ENCODE measurements at regions not wholly inside any gene's neighbourhood (a gene's known extent, or its start where the extent isn't known, plus 50 kb on each side); places are given as distances from the start of the nearest gene placed in this dataset.

DNA sequence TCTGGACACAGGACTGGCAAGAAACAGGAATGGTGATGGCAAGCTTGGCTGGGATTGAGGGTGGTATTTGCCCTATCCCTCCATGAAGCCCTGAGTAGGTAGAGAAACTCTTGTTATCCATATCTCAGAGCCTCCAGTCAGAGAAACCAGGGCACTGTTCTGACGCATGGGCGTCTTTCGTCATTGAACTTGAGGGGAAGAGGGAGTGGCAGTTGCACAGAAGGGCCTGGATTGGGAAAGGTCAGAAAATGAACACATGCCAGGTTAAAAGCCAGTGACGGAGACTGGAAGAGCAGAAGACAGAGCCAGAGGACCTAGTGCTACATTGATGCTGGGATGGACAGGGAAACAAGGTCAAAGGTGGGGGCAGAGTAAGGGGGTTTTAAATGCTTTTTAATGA is 516.7 kb downstream of the PLPP3 start:
- H3K36me3 ChIP-seq (replicated peaks in 1 of 2; ENCODE audit: control insufficient read depth in 1 of 2, insufficient read depth in 2 of 2, low read length in 2 of 2): no peaks in the 10 kb centered on the region
- intact Hi-C loops (cut with micrococcal nuclease; ENCODE audit: unreplicated experiment): no loop called here
- ATAC-seq (no peak), DNase-seq (ENCODE audit: low spot score) (no peak), FAIRE-seq (no peak)
- H3K4me1 ChIP-seq (ENCODE audit: insufficient read depth, low read length): no peaks in the 10 kb centered on the region
- H3K4me3 ChIP-seq (replicated peaks in 1 of 3; ENCODE audit: insufficient read depth in 1 of 3, low read depth in 2 of 3, low read length in 3 of 3): no peak overlapping the region
- in situ Hi-C loops (cut with HindIII; ENCODE audit: extremely low pct_ligation_motif_present, low pct_unique_long_range_greater_than_20kb): no loop called here
- H3K4me2 ChIP-seq (ENCODE audit: low read depth, low read length): no peak overlapping the region
- no peak overlapping the region for H3K9ac ChIP-seq (ENCODE audit: insufficient read depth, low read depth, low read length)
- no peaks in the 10 kb centered on the region for H4K20me1 ChIP-seq (ENCODE audit: insufficient read depth, low read length)
- H2AFZ ChIP-seq (ENCODE audit: low read length): no peak overlapping the region
- H3K79me2 ChIP-seq (ENCODE audit: insufficient read depth, low read length): no peaks in the 10 kb centered on the region
- POLR2A ChIA-PET: no interaction called here
- H3K27me3 ChIP-seq (ENCODE audit: control insufficient read depth in 1 of 2, insufficient read depth in 2 of 2, low read length in 2 of 2): no peaks in the 10 kb centered on the region
- no peak overlapping the region for H3K27ac ChIP-seq (ENCODE audit: extremely low read length, insufficient read depth, low read length)
- no TSS peak for BruUV-seq (replicated peaks)
- no peaks in the 10 kb centered on the region for H3K9me3 ChIP-seq (ENCODE audit: low read length)
- CTCF ChIA-PET (ENCODE audit: low intra/inter-chr PET ratio, low total read pairs): no interaction called here
- WGBS (ENCODE audit: low lambda C conversion rate): 37% methylated on average over 4 of the region's 4 CpGs
- no peak for TF ChIP-seq ZNF556 (CRISPR knock-in tag; IDR thresholded peaks at IDR 0.05; ENCODE audit: borderline replicate concordance)
- no peak for TF ChIP-seq SRY (CRISPR knock-in tag; IDR thresholded peaks at IDR 0.05)
- no peak for TF ChIP-seq ZFP36L2 (CRISPR knock-in tag; IDR thresholded peaks at IDR 0.05)
- no peak for TF ChIP-seq RAD51 (IDR thresholded peaks at IDR 0.05; ENCODE audit: borderline replicate concordance)
- TF ChIP-seq NR2F2 (IDR thresholded peaks at IDR 0.05; ENCODE audit: borderline replicate concordance, low read depth): no peak
- TF ChIP-seq ZNF101 (CRISPR knock-in tag; IDR thresholded peaks at IDR 0.05; ENCODE audit: borderline replicate concordance, low read depth): no peak
- TF ChIP-seq CERS6 (CRISPR knock-in tag; IDR thresholded peaks at IDR 0.05): no peak
- TF ChIP-seq PCBP1 (IDR thresholded peaks at IDR 0.05; ENCODE audit: borderline replicate concordance, low read depth, low read length): no peak
- TF ChIP-seq HMGXB3 (CRISPR knock-in tag; IDR thresholded peaks at IDR 0.05; ENCODE audit: borderline replicate concordance): no peak
- TF ChIP-seq ZBTB21 (CRISPR knock-in tag; IDR thresholded peaks at IDR 0.05): no peak
- TF ChIP-seq, protein P1, sequence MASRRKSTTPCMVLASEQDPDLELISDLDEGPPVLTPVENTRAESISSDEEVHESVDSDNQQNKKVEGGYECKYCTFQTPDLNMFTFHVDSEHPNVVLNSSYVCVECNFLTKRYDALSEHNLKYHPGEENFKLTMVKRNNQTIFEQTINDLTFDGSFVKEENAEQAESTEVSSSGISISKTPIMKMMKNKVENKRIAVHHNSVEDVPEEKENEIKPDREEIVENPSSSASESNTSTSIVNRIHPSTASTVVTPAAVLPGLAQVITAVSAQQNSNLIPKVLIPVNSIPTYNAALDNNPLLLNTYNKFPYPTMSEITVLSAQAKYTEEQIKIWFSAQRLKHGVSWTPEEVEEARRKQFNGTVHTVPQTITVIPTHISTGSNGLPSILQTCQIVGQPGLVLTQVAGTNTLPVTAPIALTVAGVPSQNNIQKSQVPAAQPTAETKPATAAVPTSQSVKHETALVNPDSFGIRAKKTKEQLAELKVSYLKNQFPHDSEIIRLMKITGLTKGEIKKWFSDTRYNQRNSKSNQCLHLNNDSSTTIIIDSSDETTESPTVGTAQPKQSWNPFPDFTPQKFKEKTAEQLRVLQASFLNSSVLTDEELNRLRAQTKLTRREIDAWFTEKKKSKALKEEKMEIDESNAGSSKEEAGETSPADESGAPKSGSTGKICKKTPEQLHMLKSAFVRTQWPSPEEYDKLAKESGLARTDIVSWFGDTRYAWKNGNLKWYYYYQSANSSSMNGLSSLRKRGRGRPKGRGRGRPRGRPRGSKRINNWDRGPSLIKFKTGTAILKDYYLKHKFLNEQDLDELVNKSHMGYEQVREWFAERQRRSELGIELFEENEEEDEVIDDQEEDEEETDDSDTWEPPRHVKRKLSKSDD (CRISPR knock-in tag; IDR thresholded peaks at IDR 0.05; ENCODE audit: low read depth): no peak
- no peak for TF ChIP-seq ZNF121 (CRISPR knock-in tag; IDR thresholded peaks at IDR 0.05)
- TF ChIP-seq PRMT3 (CRISPR knock-in tag; IDR thresholded peaks at IDR 0.05; ENCODE audit: borderline replicate concordance, low read depth): no peak
